ENCODE measurements at regions not wholly inside any gene's neighbourhood (a gene's known extent, or its start where the extent isn't known, plus 50 kb on each side); places are given as distances from the start of the nearest gene placed in this dataset.

DNA sequence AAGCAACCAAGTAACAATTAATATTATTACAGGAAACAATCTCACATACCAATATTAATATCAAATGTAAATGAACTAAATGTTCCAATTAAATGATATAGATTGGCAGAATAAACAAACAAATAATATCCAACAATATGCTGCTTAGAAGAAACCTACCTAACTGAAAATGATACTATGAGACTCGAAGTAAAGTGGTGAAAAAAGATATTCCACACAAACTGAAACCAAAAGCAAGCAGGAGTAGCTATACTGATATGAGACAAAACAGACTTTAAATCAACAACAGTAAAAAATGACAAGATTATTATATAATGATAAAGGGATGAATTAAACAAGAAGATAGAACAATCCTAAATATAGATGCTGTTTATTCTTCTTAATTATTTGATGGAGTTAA lies 140.1 kb downstream of the SPANXN4 start:
- DNase-seq, result no peak

GRCh38 chrX:143139681-143140080 lies 114.0 kb downstream of the SPANXN4 start:
- no peak for DNase-seq

GRCh38 chrX:143121477-143121876 lies 95.7 kb downstream of the SPANXN4 start:
- peak; percentile 28 to 60 for DNase-seq

DNA sequence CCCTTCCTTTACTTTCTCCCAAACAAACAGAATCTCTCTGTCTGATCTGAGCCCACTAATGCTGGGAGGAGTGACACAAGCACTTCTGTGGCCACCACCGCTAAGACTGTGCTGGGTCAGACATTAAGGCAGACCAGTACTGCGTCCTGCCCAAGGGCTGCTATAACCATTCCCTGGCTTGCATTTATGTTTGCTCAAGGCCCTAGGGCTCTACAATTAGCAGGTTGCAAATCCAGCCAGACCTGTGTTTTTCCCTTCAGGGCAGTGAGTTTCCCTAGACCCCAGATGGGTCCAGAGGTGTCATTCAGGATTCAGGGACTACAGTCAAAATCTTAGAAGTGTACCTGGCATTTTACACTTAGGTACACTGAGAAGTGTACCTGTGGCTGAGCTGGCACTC lies 89.7 kb downstream of the SPANXN4 start:
- no peak for DNase-seq

- DNase-seq, result no peak
Observed at GRCh38 chrX:143095816-143096215, 70.1 kb downstream of the SPANXN4 start.

DNA sequence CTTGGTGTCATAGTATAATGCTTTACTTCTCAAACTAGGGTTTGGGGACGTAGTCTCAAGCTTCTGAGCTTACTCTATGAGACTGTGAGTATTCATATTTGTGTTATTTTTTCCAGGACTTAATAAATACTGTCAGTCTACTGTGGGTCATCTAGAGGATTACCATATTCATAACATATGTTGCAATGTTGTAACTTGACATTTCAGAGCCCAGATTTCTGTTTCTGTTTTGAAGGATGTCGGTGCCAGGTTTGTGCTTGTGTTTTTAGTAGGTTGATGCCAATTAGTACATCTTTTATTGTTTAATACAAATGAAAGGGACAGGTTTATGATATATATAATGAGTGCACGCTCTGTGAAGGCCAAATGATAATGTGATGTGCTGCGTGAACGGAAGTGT lies 69.6 kb downstream of the SPANXN4 start:
- no peak for DNase-seq

DNA sequence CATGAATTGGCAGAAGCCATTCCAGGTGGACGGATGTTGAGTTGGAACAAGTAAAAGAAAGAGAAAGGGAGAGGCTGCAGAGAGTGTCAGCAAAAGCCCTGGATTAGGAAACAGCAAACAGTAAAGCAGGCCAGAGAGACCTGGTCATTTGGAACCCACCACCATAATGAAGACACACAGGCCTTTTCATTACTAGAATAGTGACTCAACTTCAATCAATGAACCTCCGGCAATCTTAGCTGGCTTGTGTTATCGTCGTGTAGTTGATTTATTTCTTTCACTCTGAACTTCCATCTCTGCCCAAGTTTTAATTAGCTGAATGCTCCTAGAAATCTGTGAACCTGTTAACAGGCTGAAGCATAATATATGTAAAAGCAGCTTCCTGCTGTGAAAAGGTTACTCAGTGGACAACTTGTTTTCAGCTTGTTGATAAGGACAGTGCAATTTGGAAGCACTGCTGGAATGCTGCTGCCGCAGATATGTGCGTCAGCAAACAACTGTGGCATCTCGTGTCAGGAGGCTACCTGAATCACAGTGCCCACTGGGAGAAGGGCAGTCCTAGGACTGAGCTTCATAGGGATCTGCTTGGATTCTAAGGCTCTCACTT lies 68.8 kb downstream of the SPANXN4 start:
- DNase-seq, result no peak
